ENCODE measurements at regions not wholly inside any gene's neighbourhood (a gene's known extent, or its start where the extent isn't known, plus 50 kb on each side); places are given as distances from the start of the nearest gene placed in this dataset.

DNA sequence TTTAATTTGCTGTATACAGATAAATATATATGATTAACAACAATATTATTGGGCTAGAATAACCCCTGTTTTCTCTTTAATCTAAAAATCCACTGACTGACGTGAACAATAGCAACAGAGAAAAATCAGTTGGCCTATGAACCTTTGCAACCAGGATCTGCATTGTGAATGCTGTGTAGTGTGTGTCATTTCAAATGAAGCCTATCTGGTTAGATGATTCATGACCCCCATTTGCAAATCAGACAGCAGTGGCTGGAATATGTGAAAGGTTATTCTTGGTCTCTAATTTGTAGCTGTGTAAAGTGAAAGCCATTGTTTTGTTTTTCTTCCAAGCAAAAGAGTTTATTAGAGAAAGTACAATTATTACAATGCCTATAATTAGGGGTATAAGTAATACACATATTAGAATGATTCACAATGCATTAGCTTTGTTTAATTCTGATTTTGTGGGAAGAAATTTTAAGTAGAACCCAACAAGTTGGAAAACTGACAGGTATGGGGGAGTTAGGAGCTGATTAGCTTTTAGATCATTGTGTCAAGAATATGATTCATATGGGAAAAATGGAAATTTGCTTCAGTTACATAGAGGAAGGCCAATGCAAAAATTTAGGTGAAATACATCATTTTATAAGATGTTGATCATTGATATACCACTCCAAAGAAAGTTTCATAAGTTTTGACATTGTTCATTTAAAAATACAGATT lies 1362.2 kb upstream of the TMEFF2 start:
- DNase-seq (ENCODE audit: low spot score), result no peak

DNA sequence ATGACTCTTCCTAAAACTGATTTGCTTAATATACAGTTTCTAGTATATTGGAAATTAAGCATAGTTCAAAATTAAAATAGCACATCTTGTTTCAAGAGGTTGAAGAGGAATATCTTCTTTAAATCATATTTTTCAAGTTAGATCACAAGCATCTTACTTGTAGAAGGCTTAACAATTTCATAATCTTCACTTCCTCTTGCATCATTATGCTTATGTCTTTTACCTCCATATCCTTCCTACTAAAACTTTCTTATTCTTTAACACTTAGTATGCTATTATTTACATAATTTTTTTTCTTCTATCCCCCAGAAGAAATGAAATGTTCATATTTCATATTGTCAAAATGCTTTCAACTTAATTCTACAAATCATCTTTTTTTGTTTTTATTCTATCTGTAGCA lies 1354.9 kb upstream of the TMEFF2 start:
- DNase-seq (ENCODE audit: low spot score), result no peak

DNA sequence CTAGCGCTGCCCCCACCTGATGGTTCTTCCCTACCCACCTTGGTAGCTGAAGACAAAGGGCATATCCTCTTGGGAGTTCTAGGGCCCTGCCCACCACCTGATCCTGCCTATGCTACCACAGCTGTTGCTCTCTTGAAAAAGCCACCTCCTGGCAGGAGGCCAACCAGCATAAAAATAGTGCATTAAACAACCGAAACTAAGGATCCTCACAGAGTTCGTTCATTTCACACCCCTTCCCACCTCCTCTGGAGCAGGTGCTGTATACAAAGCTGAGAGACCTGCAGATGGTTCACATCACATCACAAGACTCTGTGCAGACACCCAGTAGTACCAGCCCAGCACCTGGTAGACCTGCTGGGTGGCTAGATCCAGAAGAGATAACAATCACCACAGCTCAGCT lies 1348.0 kb upstream of the TMEFF2 start:
- no peak for DNase-seq (ENCODE audit: low spot score)

DNA sequence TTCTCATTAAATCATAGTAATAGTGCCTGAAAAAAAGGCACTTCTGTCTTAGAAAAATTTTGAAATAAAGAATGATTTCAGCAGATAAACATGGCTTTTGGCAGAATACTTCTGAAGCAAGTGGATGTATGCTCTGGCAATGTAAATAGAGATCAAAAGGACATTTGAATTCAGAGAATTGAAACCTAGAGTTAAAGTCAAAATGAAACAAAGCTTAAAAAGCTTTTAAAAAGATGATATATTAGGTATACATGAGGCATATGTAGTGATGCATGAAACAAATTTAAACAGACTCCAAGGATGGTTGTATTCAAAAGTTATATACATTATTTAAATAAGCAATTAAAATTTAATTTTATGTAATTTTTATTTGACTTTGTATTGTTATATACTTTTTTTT lies 1344.5 kb upstream of the TMEFF2 start:
- DNase-seq (ENCODE audit: low spot score), result no peak

DNA sequence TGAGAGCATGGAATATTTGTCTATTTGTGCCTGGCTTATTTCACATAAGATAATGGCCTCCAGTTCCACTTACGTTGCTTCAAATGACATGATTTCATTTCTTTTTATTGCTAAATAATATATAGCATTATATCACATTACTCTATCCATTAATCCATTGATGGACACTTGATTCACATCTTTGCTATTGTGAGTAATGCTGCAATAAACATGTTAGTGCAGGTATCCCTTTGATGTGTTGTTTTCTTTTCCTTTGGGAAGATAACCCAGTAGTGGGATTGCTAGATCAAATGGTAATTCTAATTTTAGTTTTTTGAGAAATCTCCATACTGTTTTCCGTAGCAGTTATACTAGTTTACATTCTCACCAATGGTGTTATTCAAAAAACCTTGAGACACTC lies 1343.3 kb upstream of the TMEFF2 start:
- DNase-seq (ENCODE audit: low spot score), result no peak

DNA sequence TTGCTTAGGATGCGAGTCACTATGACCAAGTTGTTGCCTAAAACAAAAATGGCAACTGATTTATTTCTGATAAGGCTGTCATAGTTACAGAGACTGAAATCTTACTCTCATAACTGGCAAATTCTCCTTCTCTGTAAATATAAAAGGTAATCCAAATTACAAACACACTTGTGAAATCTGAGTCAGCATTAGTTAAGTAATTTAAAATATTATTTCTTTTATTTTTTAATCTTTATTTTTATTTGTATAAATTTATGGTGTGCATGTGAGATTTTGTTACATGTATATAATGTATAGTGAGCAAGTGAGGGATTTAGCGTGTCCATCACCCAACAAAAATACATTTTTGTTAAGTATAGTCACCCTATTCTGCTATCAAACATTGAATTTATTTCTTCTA lies 1342.8 kb upstream of the TMEFF2 start:
- no peak for DNase-seq (ENCODE audit: low spot score)

DNA sequence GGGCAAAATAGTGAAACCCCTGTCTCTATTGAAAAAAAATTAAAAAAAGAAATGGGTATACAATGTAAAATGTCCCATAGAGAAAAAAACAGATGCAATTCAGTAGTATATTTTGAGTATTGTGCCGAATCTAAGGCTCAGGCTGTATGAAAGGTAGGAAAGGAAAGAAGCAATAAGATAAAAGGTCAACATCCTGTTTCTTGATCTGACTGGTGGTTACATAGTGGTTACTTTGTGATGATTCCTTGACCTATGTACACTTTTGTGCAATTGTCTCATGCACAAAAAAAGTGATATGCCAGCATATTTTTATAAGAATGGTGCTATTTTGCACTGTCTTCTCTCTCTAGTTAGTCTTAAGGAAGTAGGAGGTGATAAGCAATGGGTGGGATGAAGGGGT lies 1333.7 kb upstream of the TMEFF2 start:
- no peak for DNase-seq (ENCODE audit: low spot score)

DNA sequence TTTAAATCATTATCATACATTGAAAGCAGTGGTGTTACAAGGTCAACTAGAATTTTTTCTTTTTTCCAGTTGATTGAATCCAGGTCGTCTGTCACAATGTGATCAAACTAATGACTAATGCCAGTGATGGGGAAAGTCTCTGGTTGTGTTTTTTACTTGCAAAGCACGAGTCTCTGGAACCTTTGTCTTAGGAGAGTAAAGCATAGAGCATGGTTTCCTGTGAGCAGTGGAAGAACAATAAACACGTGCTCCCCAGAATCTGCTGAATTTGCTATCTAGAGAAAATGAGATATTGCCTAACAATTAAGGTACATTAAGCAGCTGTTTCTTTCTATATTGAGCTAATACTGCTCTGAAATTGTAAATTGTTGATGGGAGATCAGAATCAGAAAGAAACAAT lies 1332.4 kb upstream of the TMEFF2 start:
- no peak for DNase-seq (ENCODE audit: low spot score)

DNA sequence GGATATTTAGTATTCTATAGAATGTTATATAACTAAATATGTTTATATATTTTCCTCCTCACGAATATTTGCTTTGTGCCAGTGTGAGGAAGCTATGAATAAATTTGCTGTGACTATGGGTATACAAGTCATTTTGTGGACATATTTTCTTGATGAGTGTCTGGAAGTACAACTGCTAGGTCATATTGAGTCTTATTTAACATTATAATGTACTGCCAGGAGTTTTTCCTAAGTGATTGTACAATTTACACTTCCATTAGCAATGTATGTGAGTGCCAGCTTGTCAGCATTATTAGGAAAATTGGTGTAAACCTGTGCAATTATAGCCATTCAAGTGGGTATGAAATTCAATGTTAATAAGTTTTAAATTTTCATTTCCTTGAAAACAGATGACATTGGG lies 1328.9 kb upstream of the TMEFF2 start:
- no peak for DNase-seq (ENCODE audit: low spot score)

DNA sequence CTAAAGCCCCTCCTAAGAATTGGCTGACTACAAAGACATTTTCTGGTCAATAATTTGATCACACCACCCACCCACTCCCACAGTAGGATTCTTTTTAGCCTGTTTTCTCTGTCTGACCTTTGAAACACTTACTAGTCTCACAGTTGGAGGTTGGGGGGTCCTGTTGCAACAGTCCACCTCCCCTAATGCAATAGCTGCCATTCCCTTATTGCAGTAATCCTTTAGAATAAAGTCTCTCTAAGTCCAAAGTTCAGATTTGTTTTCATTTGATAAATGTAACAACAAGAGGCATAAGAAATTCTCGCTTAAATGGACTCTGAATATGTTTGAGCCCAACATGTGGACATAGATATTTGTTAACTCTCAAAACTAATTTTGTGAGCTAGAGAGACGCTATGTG lies 1326.8 kb upstream of the TMEFF2 start:
- no peak for DNase-seq (ENCODE audit: low spot score)

DNA sequence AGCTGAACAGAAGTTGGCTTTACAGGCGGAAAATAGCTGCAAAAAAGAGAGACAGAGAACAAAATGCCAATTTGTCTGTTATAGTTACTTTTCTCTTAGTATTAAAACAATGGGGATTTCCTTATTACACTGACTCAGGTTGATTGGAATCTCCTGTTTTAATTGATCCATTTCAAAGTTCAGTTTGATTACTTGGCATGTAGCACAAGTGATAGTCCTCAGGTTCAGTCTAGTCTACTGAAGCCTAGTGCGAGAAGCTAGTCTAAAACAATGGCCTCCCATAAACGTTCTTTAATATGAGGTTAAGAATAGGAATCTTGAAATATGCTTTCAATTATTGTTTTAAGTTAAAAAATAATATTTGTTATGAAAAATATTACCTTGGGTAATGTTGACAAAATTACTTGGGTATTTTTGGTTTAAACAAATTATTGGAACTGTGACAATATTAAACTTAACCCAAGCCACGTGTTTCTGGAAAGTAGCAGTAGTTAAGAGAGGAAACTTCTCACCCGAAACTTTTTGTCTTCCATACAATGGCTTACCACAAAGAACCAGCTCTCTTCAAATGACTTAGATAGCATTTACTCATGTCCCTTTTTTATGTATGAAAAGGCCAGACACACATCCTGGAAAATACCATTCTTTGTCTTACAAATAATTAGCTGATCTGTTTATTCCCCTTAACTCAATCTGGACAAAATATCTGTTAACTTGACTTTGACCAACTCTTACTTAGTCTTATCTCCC lies 1326.2 kb upstream of the TMEFF2 start:
- no peak for DNase-seq (ENCODE audit: low spot score)

DNA sequence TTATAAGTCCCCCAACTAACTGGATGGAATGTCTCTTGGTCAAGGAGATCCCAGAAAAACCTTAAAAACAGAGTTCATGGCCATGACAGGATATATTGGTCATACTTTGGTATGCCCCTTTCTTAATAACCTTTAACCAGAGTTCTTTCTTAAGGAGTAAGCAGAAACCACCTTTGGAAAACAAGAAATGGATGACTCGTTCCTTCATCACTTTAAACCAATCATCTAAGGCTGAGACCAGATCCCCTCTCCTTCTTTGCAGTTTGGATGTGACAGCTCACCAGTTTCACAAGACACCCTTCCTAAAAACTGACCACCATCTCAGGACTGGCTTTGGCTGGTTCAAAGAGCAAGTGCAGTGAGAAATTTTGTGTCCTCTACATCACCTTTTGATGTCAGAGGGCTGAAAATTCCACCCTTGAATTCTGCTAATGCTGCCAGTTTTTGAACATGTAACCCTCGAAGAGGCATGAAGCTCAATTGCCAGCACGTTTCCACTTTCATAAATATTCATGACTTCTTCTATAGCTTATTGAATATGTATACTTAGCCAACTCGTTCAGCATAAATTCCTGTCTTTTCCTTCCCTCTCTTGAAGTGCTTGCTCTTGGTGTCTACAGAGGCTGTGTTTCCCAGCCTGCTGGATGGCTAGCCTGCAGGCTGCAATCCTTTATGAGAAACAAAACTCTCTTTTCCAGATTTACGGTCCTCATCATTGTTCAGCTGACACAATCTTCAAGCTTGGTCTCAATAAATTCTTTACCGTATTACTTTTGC lies 1323.5 kb upstream of the TMEFF2 start:
- DNase-seq (ENCODE audit: low spot score), result no peak

DNA sequence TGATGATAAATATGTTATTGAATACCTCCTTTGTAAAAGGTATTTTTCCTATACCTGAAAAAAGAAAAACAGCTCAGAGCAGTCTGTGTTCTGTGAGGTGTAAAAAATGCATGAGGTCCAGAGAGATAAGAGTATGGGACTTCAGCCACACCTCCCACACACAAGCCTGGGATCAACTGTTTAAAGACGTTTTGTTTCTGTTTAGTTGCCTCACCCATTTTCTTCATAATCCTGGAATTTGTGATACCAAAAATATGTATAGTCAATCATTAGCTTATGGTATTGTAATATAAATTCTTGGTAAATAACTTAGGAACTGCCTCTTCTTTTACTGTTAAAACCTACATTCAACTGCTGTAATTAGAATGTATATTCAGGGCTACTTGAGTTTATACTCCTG lies 1322.9 kb upstream of the TMEFF2 start:
- DNase-seq (ENCODE audit: low spot score), result no peak

DNA sequence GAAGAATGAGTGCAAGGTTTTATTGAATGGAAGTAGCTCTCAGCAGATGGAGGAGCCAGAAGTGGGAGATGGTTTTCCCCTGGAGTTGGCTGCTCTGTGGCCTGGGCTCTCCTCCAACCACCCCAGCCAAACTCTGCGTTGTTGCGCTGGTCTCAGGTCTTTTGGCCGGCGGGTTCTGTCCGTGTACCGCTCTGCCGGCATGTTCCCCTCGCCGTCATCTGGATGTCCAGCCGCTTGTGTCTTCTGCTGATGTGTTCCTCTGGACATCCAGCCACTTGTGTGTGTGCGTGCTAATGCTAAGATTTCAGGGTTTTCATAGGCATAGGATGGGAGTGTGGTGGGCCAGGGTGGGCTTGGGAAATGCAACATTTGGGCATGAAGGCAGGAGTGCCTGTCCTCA lies 1311.3 kb upstream of the TMEFF2 start:
- DNase-seq (ENCODE audit: low spot score), result no peak

DNA sequence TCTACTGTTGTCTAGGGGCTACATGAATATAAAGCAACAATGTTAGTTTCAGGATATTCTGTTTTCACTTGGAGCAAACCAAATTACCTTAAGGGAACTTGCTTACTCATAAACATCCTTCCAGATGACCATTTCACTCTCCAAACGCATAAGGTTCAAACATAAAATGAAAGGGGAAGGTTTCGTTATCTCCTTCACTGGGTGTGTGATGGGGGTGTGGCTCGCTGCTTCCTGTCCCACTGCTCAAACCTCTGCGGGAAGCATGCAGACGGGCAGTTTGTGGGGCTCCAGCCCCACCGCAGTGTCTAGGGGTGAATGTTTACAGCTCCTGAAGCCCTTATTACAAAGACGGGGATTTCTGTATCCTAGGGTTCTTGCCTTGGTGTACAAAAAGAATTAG lies 1310.9 kb upstream of the TMEFF2 start:
- no peak for DNase-seq (ENCODE audit: low spot score)

DNA sequence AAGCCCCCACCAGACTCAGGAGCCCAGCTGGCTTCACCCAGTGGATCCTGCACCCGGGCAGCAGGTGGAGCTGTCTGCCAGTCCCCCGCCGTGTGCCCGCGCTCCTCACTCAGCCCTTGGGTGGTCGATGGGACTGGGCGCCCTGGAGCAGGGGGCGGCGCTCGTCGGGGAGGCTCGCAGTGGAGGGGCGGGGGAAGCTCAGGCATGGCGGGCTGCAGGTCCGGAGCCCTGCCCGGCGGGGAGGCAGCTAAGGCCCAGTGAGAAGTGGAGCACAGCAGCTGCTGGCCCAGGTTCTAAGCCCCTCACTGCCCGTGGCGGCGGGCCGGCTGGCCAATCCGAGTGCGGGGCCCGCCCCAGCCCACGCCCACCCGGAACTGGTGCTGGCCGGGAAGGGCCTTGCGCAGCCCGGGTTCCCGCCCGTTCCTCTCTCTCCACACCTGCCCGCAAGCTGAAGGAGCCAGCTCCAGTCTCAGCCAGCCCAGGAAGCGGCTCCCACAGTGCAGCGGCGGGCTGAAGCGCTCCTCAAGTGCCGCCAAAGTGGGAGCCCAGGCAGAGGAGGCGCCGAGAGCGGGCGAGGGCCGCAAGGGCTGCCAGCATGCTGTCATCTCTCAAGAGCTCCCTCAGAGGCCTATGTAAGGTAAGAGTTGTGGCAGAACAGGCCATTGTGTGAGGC lies 1307.8 kb upstream of the TMEFF2 start:
- no peak for DNase-seq (ENCODE audit: low spot score)

DNA sequence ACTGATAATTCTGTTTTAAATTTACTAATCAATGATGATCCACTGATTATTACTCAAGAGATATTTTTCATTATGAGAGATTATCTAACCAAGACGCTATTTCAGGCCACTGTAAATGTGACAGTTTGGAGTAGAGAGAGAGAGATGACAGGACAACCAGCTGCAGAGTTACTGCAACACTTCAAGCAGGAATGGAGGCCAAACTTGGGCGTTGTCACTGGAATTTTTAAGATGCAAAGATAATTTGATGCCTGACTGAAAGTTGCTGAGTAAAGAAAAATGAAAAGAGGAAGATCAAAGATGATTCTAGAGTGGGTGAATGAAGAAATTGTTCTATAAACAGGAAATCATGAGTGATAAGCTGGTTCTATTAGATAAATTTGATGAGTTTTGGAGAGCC lies 1302.1 kb upstream of the TMEFF2 start:
- no peak for DNase-seq (ENCODE audit: low spot score)

DNA sequence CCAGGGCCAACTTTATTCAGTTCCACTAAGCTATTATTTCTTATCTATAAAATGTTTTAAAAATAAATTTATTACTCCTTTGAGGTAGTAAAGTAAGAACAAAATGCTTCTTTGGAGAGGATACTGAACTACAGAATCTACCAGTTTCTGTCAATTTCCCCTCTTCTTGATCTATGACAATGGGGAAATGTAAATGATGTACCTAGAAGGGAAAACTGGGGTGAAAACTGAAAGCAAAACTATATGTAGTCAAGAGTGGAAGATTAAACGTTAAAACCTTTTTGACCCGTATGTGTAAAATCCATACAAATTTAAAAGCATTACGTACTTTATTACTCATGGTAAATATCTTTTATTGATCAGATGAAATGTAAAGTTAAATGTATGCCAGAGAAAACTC lies 1287.8 kb upstream of the TMEFF2 start:
- DNase-seq (ENCODE audit: low spot score), result no peak

DNA sequence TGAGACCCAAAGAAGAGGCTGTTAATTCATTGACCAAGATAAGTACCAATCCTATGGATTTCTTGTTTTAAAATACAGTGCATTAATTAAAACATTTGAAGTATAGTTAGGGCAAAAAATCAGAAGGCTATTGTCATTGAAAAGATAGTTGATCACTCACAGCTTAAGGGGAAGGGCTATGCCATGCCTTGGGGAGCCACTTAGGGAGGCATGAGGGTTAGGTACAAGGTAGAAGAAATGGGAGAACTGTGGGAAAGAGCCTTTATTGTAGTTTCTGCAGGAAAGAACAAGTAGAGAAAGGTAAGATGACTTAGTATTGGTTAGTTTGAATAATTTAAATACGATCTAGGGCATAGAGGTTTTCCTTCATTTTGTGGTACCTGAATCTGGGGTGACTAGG lies 1285.5 kb upstream of the TMEFF2 start:
- no peak for DNase-seq (ENCODE audit: low spot score)

DNA sequence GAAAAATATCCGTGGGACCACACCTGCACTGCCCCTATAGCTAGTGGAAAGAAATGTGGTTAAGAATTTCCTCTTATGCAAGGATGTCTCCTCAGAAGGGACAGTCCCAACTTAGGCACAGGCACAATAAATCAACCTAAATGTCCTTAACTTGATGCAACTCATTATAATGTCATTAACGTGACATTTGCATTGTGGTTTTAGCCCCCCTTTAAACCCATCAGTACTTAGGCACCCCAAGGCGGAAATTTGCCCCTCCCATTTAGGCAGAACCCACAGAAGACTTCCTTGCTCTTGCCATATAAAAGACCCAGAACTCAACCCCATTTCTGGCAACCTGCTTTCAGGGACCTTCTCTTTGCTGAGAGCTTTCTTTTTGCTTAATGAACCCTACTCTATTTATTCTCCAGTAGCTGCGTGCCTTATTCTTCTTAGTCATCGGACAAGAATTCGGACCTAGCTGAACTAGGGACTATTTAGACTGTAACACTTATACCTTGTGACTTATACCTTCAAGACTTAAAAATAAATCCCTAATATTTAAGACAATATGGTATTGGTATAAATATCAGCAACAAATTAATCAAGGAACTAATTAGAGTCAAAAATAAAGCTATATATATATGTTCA lies 1281.6 kb upstream of the TMEFF2 start:
- DNase-seq (ENCODE audit: low spot score), result no peak

DNA sequence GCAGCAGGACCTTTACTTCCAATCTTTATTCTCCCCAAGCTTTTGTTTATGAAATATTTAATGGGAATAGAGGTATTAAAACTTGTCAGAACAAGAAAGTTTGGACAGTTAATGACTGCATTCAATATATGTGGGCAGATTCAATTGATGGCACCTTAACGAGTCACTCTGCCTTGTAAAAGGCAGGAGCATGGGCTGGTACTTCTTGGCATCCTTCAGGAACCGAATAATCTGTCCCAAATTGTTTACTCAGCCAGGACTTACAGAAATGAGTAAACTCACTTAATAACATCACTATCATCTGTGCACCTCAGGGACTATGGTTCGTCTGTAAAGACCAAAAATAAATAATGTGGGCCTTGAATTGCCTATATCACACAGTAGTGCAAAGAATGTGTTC lies 1280.3 kb upstream of the TMEFF2 start:
- no peak for DNase-seq (ENCODE audit: low spot score)

DNA sequence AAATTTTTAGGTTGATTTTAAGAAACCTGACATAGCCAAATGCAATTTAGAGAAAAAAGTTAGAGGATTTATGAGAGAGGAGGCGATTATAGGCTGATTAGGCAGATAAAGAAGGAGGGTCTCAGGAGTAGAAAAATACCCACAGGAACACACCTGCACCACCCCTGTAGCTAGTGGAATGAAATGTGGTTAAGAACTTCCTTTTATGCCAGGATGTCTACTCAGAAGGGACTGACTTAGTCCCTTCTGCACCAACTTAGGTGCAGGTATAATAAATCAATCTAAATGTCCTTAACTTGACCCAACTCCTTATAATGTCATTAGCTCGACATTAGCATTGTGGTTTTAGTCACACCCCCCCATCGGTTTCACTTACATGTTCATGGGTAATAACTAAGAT lies 1274.5 kb upstream of the TMEFF2 start:
- no peak for DNase-seq (ENCODE audit: low spot score)
